Left lung (tissue), 4 donors: ENCODE measurements at regions not wholly inside any gene's neighbourhood (a gene's known extent, or its start where the extent isn't known, plus 50 kb on each side); places are given as distances from the start of the nearest gene placed in this dataset.
A peak's percentile ranks its signal among the peaks of the same experiment; 100 is the strongest.

ENCODE experiments used
- ATAC-seq: fragments of 200-7000 bp; cut with Tn5 transposase; one replicate; pipeline ENCODE4 v1.9.1; 2020; ENCODE audit warnings: moderate library complexity
- DNase-seq, 4 donors: peaks; one replicate each; pipeline ENCODE4 v3.0.0-alpha.2; 2013 to 2020
- H3K27ac ChIP-seq, 2 donors: fragments of 200-600 bp; sonication (generic) in 1 of 2; one replicate each; pipeline versions ENCODE4 v1.5.0 to v1.8.0; 2020 to 2021
- H3K27me3 ChIP-seq, 2 donors: fragments of 200-600 bp; sonication (generic) in 1 of 2; one replicate each; pipeline versions ENCODE4 v1.5.0 to v1.8.0; 2020 to 2021
- H3K36me3 ChIP-seq, 2 donors: fragments of 200-600 bp; sonication (generic) in 1 of 2; one replicate each; pipeline versions ENCODE4 v1.5.0 to v1.8.0; 2020 to 2021
- H3K4me1 ChIP-seq, 2 donors: fragments of 200-600 bp; one replicate each; pipeline ENCODE4 v1.8.0; 2021
- H3K4me3 ChIP-seq, 2 donors: fragments of 200-600 bp; sonication (generic) in 1 of 2; one replicate each; pipeline versions ENCODE4 v1.5.0 to v1.8.0; 2020 to 2021; ENCODE audit warnings: mild to moderate bottlenecking in 1 of 2
- H3K9me3 ChIP-seq, 2 donors: fragments of 200-600 bp; sonication (generic) in 1 of 2; one replicate each; pipeline versions ENCODE4 v1.5.0 to v1.8.0; 2020 to 2021
- CTCF ChIP-seq, 2 donors: fragments of 200-600 bp; sonication (generic) in 1 of 2; IDR thresholded peaks; one replicate each; pipeline versions ENCODE4 v1.5.0 to v1.8.0; 2021; ENCODE audit warnings: antibody characterized with exemption in 2 of 2
- intact Hi-C, 2 donors: fragments of 100-400 bp; cut with DNase I; formaldehyde crosslinking; loops; one replicate each; pipeline versions ENCODE4 v1.11.2 to v1.14.2; 2022
- donor health status: DM: no; HTN: yes; CAD: no.
- donor health status: DM: no; HTN: no; CAD: no.

GRCh38 chr4:136078976-136079375 lies 1453.3 kb downstream of the PCDH18 start:
- TF ChIP-seq CTCF (IDR thresholded peaks at IDR 0.05), result no peak
- no peak overlapping the region for H3K4me3 ChIP-seq
- H3K36me3 ChIP-seq, result no peaks in the 10 kb centered on the region
- DNase-seq (no peak), ATAC-seq (no peak)
- intact Hi-C loops, result no loop called here
- no peaks in the 10 kb centered on the region for H3K4me1 ChIP-seq
- no peak overlapping the region for H3K27ac ChIP-seq
- H3K9me3 ChIP-seq, result no peaks in the 10 kb centered on the region
- no peaks in the 10 kb centered on the region for H3K27me3 ChIP-seq

- no peaks in the 10 kb centered on the region for H3K36me3 ChIP-seq
- no peak for TF ChIP-seq CTCF (IDR thresholded peaks at IDR 0.05)
- no peaks in the 10 kb centered on the region for H3K27me3 ChIP-seq
- peak in 1 of 4 donors; percentile 24 for DNase-seq
- no peak overlapping the region for H3K4me3 ChIP-seq
- H3K27ac ChIP-seq, result no peak overlapping the region
- no peaks in the 10 kb centered on the region for H3K4me1 ChIP-seq
- ATAC-seq, result no peak
- intact Hi-C loops, result no loop called here
- H3K9me3 ChIP-seq, result no peaks in the 10 kb centered on the region
Measured at GRCh38 chr4:136056748-136057147, 1475.5 kb downstream of the PCDH18 start.

- Histone ChIP-seq H3K27me3 (no peaks in the 10 kb centered on the region), H3K9me3 (no peaks in the 10 kb centered on the region), H3K36me3 (no peaks in the 10 kb centered on the region), H3K4me3 (no peak overlapping the region), H3K4me1 (no peaks in the 10 kb centered on the region), H3K27ac (no peak overlapping the region)
- DNase-seq (no peak), ATAC-seq (no peak)
- TF ChIP-seq CTCF (IDR thresholded peaks at IDR 0.05), result no peak
- intact Hi-C loops, result no loop called here
Measured at GRCh38 chr4:136055360-136055759, 1476.9 kb downstream of the PCDH18 start.

- H3K4me1 ChIP-seq, result no peaks in the 10 kb centered on the region
- no peak overlapping the region for H3K27ac ChIP-seq
- intact Hi-C loops, result no loop called here
- no peaks in the 10 kb centered on the region for H3K36me3 ChIP-seq
- TF ChIP-seq CTCF (IDR thresholded peaks at IDR 0.05), result no peak
- no peaks in the 10 kb centered on the region for H3K27me3 ChIP-seq
- no peaks in the 10 kb centered on the region for H3K9me3 ChIP-seq
- DNase-seq (no peak), ATAC-seq (peak; percentile 17)
- no peak overlapping the region for H3K4me3 ChIP-seq
Measured at GRCh38 chr4:136036744-136037143, 1495.5 kb downstream of the PCDH18 start.

GRCh38 chr4:136032391-136032790 lies 1499.9 kb downstream of the PCDH18 start:
- H3K4me1 ChIP-seq, result no peaks in the 10 kb centered on the region

More at GRCh38 chr4:136032391-136032790, 1499.9 kb downstream of the PCDH18 start:
- ATAC-seq (no peak), DNase-seq (no peak)
- Histone ChIP-seq H3K27ac (no peak overlapping the region), H3K4me3 (no peak overlapping the region), H3K27me3 (no peaks in the 10 kb centered on the region), H3K9me3 (peaks cover 0 to 3% of the 10 kb centered on the region in 2 donors), H3K36me3 (no peaks in the 10 kb centered on the region)
- intact Hi-C loops, result no loop called here
- TF ChIP-seq CTCF (IDR thresholded peaks at IDR 0.05), result no peak
